PC-3 (cell line): ENCODE measurements at regions not wholly inside any gene's neighbourhood (a gene's known extent, or its start where the extent isn't known, plus 50 kb on each side); places are given as distances from the start of the nearest gene placed in this dataset.
"Not testable (repeated sequence)": the region's sequence is repeated elsewhere in the genome, so short reads cannot be mapped to it uniquely, and the experiment has no call there.

Source experiments
- ATAC-seq: fragments of 200-7000 bp; cut with Tn5 transposase; 2 replicates; pipeline ENCODE4 v1.9.1; 2020; ENCODE audit warnings: mild to moderate bottlenecking, moderate library complexity
- BruUV-seq: library from RNA; stranded (reverse); fragments of 400-500 nt; replicated peaks from 2 replicates; lab custom pipeline; 2021; lab: Mats Ljungman, UMichigan
- CTCF ChIA-PET: fragments of 300-600 bp; sonication (Branson Sonifier 250); formaldehyde crosslinking; loops from one replicate; lab custom pipeline; 2022; ENCODE audit warnings: antibody characterized with exemption; lab: Charles Lee
- POLR2A ChIA-PET: fragments of 300-600 bp; sonication (Branson Sonifier 250); formaldehyde crosslinking; loops from one replicate; lab custom pipeline; 2022; ENCODE audit warnings: antibody characterized with exemption; ENCODE audit not compliant: unreplicated experiment; lab: Charles Lee
- DNase-seq: peaks from one replicate; pipeline ENCODE4 v3.0.0-alpha.2; 2015
- H2AFZ ChIP-seq: fragments of 300-600 bp; sonication (generic); 2 replicates; pipeline ENCODE4 v1.6.0; 2016; ENCODE audit warnings: antibody characterized with exemption, low read length
- H3F3A ChIP-seq: fragments of 300-600 bp; sonication (generic); one replicate; pipeline ENCODE4 v1.6.0; 2017; ENCODE audit warnings: antibody characterized with exemption, low read length, control low read depth, mild to moderate bottlenecking; ENCODE audit not compliant: unreplicated experiment
- H3K27ac ChIP-seq: fragments of 300-600 bp; sonication (generic); 2 replicates; pipeline ENCODE4 v1.5.1; 2016; ENCODE audit warnings: mild to moderate bottlenecking, low read length
- H3K27me3 ChIP-seq: fragments of 300-600 bp; sonication (generic); 2 replicates; pipeline ENCODE4 v1.6.1; 2016; ENCODE audit warnings: low read length, mixed read lengths
- H3K36me3 ChIP-seq: fragments of 300-600 bp; sonication (generic); 2 replicates; pipeline ENCODE4 v1.6.1; 2016; ENCODE audit warnings: low read depth, mixed run types, low read length, mixed read lengths
- H3K4me1 ChIP-seq: fragments of 300-600 bp; sonication (generic); 2 replicates; pipeline ENCODE4 v1.5.1; 2016; ENCODE audit warnings: low read length; ENCODE audit not compliant: insufficient read depth
- H3K4me2 ChIP-seq: fragments of 300-600 bp; sonication (generic); 2 replicates; pipeline ENCODE4 v1.6.0; 2016; ENCODE audit warnings: low read length
- H3K4me3 ChIP-seq: fragments of 300-600 bp; sonication (generic); 2 replicates; pipeline ENCODE4 v1.5.1; 2016; ENCODE audit warnings: mild to moderate bottlenecking, low read length, mixed read lengths
- H3K79me2 ChIP-seq: fragments of 300-600 bp; sonication (generic); 2 replicates; pipeline ENCODE4 v1.6.1; 2017; ENCODE audit warnings: low read length, mixed read lengths
- H3K9ac ChIP-seq: fragments of 300-600 bp; sonication (generic); 2 replicates; pipeline ENCODE4 v1.6.0; 2016; ENCODE audit warnings: mild to moderate bottlenecking, low read length
- H3K9me2 ChIP-seq: fragments of 300-600 bp; sonication (generic); replicated peaks from 2 replicates; pipeline ENCODE4 v1.6.1; 2016; ENCODE audit warnings: mixed run types, low read length, mixed read lengths
- H3K9me3 ChIP-seq: fragments of 300-600 bp; sonication (generic); 2 replicates; pipeline ENCODE4 v1.6.1; 2016; ENCODE audit warnings: low read length, mixed read lengths
- H4K20me1 ChIP-seq: fragments of 300-600 bp; sonication (generic); 2 replicates; pipeline ENCODE4 v1.6.1; 2016; ENCODE audit warnings: low read length, mixed read lengths
- intact Hi-C: fragments of 100-400 bp; cut with micrococcal nuclease; formaldehyde crosslinking; loops from 2 replicates; pipeline ENCODE4 v1.9.0; 2023

- H2AFZ ChIP-seq = not testable (repeated sequence)
Observed at GRCh38 chr2:87910848-87911247, 85.3 kb upstream of the RGPD2 start.

GRCh38 chr2:87909042-87909441 lies 83.4 kb upstream of the RGPD2 start:
- H3K79me2 ChIP-seq, ATAC-seq, H2AFZ ChIP-seq, DNase-seq, H3K9me2 ChIP-seq, H3K4me1 ChIP-seq, H3K9ac ChIP-seq, BruUV-seq, H3F3A ChIP-seq, H3K27ac ChIP-seq, H3K27me3 ChIP-seq, CTCF ChIA-PET, POLR2A ChIA-PET, H3K36me3 ChIP-seq, H3K4me2 ChIP-seq, H3K9me3 ChIP-seq, H4K20me1 ChIP-seq, H3K4me3 ChIP-seq, intact Hi-C loops: not testable (repeated sequence)

More at GRCh38 chr2:87910848-87911247, 85.3 kb upstream of the RGPD2 start:
- intact Hi-C loops, H3K4me1 ChIP-seq, H3F3A ChIP-seq, H3K27ac ChIP-seq, H3K36me3 ChIP-seq, H3K9me2 ChIP-seq, ATAC-seq, H3K9ac ChIP-seq, H3K4me2 ChIP-seq, H4K20me1 ChIP-seq, BruUV-seq, H3K79me2 ChIP-seq, DNase-seq, H3K4me3 ChIP-seq, H3K27me3 ChIP-seq, CTCF ChIA-PET, H3K9me3 ChIP-seq, POLR2A ChIA-PET: not testable (repeated sequence)

- H3K9ac ChIP-seq, intact Hi-C loops, H3K27ac ChIP-seq, H3K9me3 ChIP-seq, H3K36me3 ChIP-seq, H3K27me3 ChIP-seq, H3F3A ChIP-seq, H4K20me1 ChIP-seq, H2AFZ ChIP-seq, BruUV-seq, H3K4me3 ChIP-seq, ATAC-seq, H3K9me2 ChIP-seq, H3K4me1 ChIP-seq, CTCF ChIA-PET, H3K4me2 ChIP-seq, H3K79me2 ChIP-seq, DNase-seq, POLR2A ChIA-PET: not testable (repeated sequence)
Observed at GRCh38 chr2:87907556-87908099, 82.0 kb upstream of the RGPD2 start.

GRCh38 chr2:87903242-87904114 lies 77.9 kb upstream of the RGPD2 start:
- H3K27me3 ChIP-seq, BruUV-seq, ATAC-seq, H3K9me3 ChIP-seq, H3K9me2 ChIP-seq, H4K20me1 ChIP-seq, H3K27ac ChIP-seq, H3F3A ChIP-seq, H2AFZ ChIP-seq, H3K4me3 ChIP-seq, H3K79me2 ChIP-seq, POLR2A ChIA-PET, H3K4me2 ChIP-seq, intact Hi-C loops, H3K36me3 ChIP-seq, H3K9ac ChIP-seq, H3K4me1 ChIP-seq, CTCF ChIA-PET: not testable (repeated sequence)
- peak; percentile 1 for DNase-seq

- ATAC-seq, H3F3A ChIP-seq, H3K27ac ChIP-seq, H3K79me2 ChIP-seq, H2AFZ ChIP-seq, H3K36me3 ChIP-seq, H3K9ac ChIP-seq, H3K9me3 ChIP-seq, BruUV-seq, H3K4me1 ChIP-seq, H3K4me2 ChIP-seq, H3K4me3 ChIP-seq, intact Hi-C loops, CTCF ChIA-PET, H3K9me2 ChIP-seq, POLR2A ChIA-PET, DNase-seq, H3K27me3 ChIP-seq, H4K20me1 ChIP-seq: not testable (repeated sequence)
Observed at GRCh38 chr2:87883659-87884058, 58.1 kb upstream of the RGPD2 start.
